SK-N-SH treated with all-trans-retinoic acid at 6 μM for 48 hours (cell line): ENCODE measurements at regions not wholly inside any gene's neighbourhood (a gene's known extent, or its start where the extent isn't known, plus 50 kb on each side); places are given as distances from the start of the nearest gene placed in this dataset.

Experiments used
- ARNTL ChIP-seq: fragments of 450-650 bp; formaldehyde crosslinking; IDR thresholded peaks from 2 replicates; pipeline ENCODE4 v1.5.0; 2020; ENCODE audit warnings: low read depth, mild to moderate bottlenecking, moderate library complexity, borderline replicate concordance
- GLIS3 ChIP-seq: fragments of 250-450 bp; sonication (Bioruptor Pico); IDR thresholded peaks from 2 replicates; pipeline ENCODE4 v1.5.0; 2020; ENCODE audit warnings: mild to moderate bottlenecking, moderate library complexity
- SNAI2 ChIP-seq: fragments of 250-450 bp; sonication (Bioruptor Pico); IDR thresholded peaks from 2 replicates; pipeline ENCODE4 v1.5.0; 2020; ENCODE audit warnings: mild to moderate bottlenecking, moderate library complexity
- ZC3H10 ChIP-seq: fragments of 250-450 bp; sonication (Bioruptor Pico); IDR thresholded peaks from 2 replicates; pipeline ENCODE4 v1.5.1; 2021; ENCODE audit warnings: mild to moderate bottlenecking, moderate library complexity
- ZFP3 ChIP-seq: fragments of 250-450 bp; sonication (Bioruptor Pico); IDR thresholded peaks from 2 replicates; pipeline ENCODE4 v1.5.0; 2020; ENCODE audit warnings: mild to moderate bottlenecking, moderate library complexity
- ZNF565 ChIP-seq: fragments of 450-650 bp; formaldehyde crosslinking; conservative IDR thresholded peaks from 2 replicates; pipeline ENCODE4 v1.5.0; 2020; ENCODE audit warnings: low read depth, mild to moderate bottlenecking, moderate library complexity
- TF ChIP-seq, protein P1 (sequence below): fragments of 250-450 bp; sonication (Bioruptor Pico); IDR thresholded peaks from 2 replicates; pipeline ENCODE4 v1.8.0; 2020; ENCODE audit warnings: mild to moderate bottlenecking, moderate library complexity, borderline replicate concordance
- TF ChIP-seq, protein P2 (sequence below): fragments of 250-450 bp; sonication (Bioruptor Pico); IDR thresholded peaks from 2 replicates; pipeline ENCODE4 v1.8.0; 2021; ENCODE audit warnings: low read depth, mild to moderate bottlenecking, moderate library complexity, borderline replicate concordance

DNA sequence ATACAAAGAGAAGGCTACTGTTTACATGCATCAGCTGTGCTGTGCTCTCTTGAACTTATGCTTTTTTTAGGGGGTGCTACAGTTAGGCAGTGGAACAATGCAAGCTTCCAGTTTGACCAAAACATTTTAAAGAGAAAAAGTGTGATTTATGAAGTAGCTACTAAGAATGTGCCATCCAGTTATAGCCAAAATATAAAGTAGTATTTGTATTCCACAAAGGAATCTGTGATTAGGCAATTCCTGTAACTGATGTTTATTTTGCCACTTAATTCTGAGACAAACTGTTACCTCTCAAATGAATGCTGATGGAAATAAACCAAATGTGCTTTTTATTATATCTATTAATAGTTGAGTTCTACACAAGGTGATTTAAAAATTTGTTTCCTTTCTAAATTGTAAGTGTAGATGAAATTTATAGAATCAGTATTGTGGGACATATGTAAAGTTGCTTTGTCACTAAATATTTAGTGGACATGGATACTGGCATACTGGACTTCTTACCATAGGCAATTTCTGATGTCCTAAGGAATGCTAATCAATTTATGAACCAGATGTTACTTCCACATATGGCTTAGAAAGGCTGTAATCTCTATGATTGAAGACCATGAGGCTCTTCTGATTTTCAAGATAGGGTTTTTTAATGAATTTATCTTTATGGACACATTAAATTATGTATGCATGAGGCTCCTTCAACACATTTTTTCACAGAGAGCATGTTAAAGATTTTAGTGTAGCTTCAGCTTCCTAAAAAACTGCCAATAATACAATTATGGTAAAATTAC is 410.2 kb downstream of the PRR16 start:
- TF ChIP-seq ZFP3 (CRISPR knock-in tag) = no peak
- TF ChIP-seq, protein P1, sequence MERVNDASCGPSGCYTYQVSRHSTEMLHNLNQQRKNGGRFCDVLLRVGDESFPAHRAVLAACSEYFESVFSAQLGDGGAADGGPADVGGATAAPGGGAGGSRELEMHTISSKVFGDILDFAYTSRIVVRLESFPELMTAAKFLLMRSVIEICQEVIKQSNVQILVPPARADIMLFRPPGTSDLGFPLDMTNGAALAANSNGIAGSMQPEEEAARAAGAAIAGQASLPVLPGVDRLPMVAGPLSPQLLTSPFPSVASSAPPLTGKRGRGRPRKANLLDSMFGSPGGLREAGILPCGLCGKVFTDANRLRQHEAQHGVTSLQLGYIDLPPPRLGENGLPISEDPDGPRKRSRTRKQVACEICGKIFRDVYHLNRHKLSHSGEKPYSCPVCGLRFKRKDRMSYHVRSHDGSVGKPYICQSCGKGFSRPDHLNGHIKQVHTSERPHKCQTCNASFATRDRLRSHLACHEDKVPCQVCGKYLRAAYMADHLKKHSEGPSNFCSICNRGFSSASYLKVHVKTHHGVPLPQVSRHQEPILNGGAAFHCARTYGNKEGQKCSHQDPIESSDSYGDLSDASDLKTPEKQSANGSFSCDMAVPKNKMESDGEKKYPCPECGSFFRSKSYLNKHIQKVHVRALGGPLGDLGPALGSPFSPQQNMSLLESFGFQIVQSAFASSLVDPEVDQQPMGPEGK (CRISPR knock-in tag) = no peak
- TF ChIP-seq ARNTL (CRISPR knock-in tag) = no peak
- no peak for TF ChIP-seq ZNF565 (CRISPR knock-in tag)
- no peak for TF ChIP-seq ZC3H10 (CRISPR knock-in tag)
- no peak for TF ChIP-seq GLIS3 (CRISPR knock-in tag)
- TF ChIP-seq, protein P2, sequence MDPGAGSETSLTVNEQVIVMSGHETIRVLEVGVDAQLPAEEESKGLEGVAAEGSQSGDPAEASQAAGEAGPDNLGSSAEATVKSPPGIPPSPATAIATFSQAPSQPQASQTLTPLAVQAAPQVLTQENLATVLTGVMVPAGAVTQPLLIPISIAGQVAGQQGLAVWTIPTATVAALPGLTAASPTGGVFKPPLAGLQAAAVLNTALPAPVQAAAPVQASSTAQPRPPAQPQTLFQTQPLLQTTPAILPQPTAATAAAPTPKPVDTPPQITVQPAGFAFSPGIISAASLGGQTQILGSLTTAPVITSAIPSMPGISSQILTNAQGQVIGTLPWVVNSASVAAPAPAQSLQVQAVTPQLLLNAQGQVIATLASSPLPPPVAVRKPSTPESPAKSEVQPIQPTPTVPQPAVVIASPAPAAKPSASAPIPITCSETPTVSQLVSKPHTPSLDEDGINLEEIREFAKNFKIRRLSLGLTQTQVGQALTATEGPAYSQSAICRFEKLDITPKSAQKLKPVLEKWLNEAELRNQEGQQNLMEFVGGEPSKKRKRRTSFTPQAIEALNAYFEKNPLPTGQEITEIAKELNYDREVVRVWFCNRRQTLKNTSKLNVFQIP (CRISPR knock-in tag) = no peak
- TF ChIP-seq SNAI2 (CRISPR knock-in tag) = no peak
